Body of pancreas (tissue), 4 donors: ENCODE measurements at regions not wholly inside any gene's neighbourhood (a gene's known extent, or its start where the extent isn't known, plus 50 kb on each side); places are given as distances from the start of the nearest gene placed in this dataset.

Experiments
- POLR2A ChIP-seq, 3 donors: fragments of 450-650 bp; IDR thresholded peaks; one replicate each; pipeline ENCODE4 v1.6.1; 2016; ENCODE audit warnings: antibody characterized with exemption in 3 of 3, mild to moderate bottlenecking in 2 of 3
- TF ChIP-seq, protein P1 (sequence below), 7 experiments: fragments of 450-650 bp in 4 of 7; fragments of 200-600 bp in 3 of 7; sonication (generic) in 3 of 7; IDR thresholded peaks; one replicate each; pipeline ENCODE4 v1.5.1; 2016 to 2019; ENCODE audit warnings: antibody characterized with exemption in 7 of 7

DNA sequence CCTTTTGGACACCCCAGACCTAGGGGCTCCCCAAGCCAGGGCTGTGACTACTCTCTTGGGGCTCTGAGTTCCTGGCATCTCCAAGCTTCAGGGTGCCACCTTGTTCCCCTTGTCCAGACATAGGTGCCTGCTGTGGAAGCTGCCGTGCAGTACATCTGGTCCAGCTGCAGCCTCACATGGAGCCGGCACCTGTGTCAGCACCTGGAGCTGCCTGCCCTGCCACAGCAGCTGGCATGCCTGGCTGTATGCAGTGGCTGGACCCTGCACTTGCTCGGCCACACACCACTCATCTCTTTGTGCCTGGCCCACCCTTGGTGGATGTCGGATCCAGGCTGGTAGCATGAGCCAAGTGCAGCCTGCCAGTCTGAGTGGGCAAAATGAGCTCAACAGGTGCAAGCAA, 775.8 kb downstream of the CDH11 start:
- TF ChIP-seq, protein P1, sequence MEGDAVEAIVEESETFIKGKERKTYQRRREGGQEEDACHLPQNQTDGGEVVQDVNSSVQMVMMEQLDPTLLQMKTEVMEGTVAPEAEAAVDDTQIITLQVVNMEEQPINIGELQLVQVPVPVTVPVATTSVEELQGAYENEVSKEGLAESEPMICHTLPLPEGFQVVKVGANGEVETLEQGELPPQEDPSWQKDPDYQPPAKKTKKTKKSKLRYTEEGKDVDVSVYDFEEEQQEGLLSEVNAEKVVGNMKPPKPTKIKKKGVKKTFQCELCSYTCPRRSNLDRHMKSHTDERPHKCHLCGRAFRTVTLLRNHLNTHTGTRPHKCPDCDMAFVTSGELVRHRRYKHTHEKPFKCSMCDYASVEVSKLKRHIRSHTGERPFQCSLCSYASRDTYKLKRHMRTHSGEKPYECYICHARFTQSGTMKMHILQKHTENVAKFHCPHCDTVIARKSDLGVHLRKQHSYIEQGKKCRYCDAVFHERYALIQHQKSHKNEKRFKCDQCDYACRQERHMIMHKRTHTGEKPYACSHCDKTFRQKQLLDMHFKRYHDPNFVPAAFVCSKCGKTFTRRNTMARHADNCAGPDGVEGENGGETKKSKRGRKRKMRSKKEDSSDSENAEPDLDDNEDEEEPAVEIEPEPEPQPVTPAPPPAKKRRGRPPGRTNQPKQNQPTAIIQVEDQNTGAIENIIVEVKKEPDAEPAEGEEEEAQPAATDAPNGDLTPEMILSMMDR (IDR thresholded peaks at IDR 0.05) = no peak
- no peak for TF ChIP-seq POLR2A (IDR thresholded peaks at IDR 0.05)
